Prostate gland (tissue), 2 donors: ENCODE measurements at regions not wholly inside any gene's neighbourhood (a gene's known extent, or its start where the extent isn't known, plus 50 kb on each side); places are given as distances from the start of the nearest gene placed in this dataset.

Experiments
- POLR2A ChIP-seq: fragments of 450-650 bp; IDR thresholded peaks from one replicate; pipeline ENCODE4 v1.6.1; 2016; ENCODE audit warnings: antibody characterized with exemption, mild to moderate bottlenecking
- POLR2AphosphoS5 ChIP-seq: sonication (generic); formaldehyde crosslinking; IDR thresholded peaks from one replicate; pipeline ENCODE4 v1.6.1; 2017; ENCODE audit warnings: antibody characterized with exemption
- TF ChIP-seq, protein P1 (sequence below), 4 experiments: fragments of 200-600 bp in 2 of 4; fragments of 450-650 bp in 2 of 4; sonication (generic) in 2 of 4; IDR thresholded peaks; 1 replicate in 3 of 4; 2 replicates in 1 of 4; pipeline ENCODE4 v1.5.1; 2016 to 2019; ENCODE audit warnings: antibody characterized with exemption in 4 of 4, mild to moderate bottlenecking in 2 of 4, moderate library complexity in 2 of 4

DNA sequence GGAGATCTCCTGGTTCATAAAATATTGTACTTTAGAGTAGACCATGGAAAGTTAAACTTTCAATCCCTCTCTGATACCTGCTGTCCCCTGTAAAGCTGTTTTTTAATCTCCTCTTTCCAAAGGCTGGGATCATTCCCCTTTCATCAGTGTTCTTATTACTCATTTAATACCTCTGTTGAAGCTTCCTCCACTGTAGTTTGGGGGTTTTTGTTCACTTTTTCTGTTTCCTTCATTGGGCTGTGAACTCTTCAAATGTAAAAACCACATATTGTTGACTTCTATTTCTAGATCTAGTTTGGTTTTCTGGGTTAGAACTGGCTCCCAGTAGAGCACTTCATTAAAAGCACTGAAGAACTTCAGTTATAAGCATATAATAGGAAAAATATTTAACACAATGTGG is 598.1 kb downstream of the RNF144A start:
- TF ChIP-seq POLR2AphosphoS5 (no peak), POLR2A (no peak)
- TF ChIP-seq, protein P1, sequence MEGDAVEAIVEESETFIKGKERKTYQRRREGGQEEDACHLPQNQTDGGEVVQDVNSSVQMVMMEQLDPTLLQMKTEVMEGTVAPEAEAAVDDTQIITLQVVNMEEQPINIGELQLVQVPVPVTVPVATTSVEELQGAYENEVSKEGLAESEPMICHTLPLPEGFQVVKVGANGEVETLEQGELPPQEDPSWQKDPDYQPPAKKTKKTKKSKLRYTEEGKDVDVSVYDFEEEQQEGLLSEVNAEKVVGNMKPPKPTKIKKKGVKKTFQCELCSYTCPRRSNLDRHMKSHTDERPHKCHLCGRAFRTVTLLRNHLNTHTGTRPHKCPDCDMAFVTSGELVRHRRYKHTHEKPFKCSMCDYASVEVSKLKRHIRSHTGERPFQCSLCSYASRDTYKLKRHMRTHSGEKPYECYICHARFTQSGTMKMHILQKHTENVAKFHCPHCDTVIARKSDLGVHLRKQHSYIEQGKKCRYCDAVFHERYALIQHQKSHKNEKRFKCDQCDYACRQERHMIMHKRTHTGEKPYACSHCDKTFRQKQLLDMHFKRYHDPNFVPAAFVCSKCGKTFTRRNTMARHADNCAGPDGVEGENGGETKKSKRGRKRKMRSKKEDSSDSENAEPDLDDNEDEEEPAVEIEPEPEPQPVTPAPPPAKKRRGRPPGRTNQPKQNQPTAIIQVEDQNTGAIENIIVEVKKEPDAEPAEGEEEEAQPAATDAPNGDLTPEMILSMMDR (IDR thresholded peaks at IDR 0.05): no peak
